Neuronal stem cell (in vitro differentiated cells): ENCODE measurements at regions not wholly inside any gene's neighbourhood (a gene's known extent, or its start where the extent isn't known, plus 50 kb on each side); places are given as distances from the start of the nearest gene placed in this dataset.

Source experiments
- DNase-seq: peaks from one replicate; pipeline ENCODE4 v3.0.0-alpha.2; 2013; ENCODE audit warnings: low spot score
- H2AFZ ChIP-seq: one replicate; pipeline ENCODE4 v1.6.1; 2013; ENCODE audit warnings: mild to moderate bottlenecking, low read length, inconsistent platforms
- H2AK5ac ChIP-seq: 2 replicates; pipeline ENCODE4 v1.6.1; 2013; ENCODE audit warnings: low read depth, mild to moderate bottlenecking, inconsistent platforms, low read length, moderate library complexity, mixed read lengths
- H2BK120ac ChIP-seq: 2 replicates; pipeline ENCODE4 v1.6.1; 2013; ENCODE audit warnings: low read depth, mild to moderate bottlenecking, inconsistent platforms, low read length, moderate library complexity, mixed read lengths
- H2BK12ac ChIP-seq: one replicate; pipeline ENCODE4 v1.6.1; 2013; ENCODE audit warnings: low read length, inconsistent platforms
- H2BK15ac ChIP-seq: 2 replicates; pipeline ENCODE4 v1.6.1; 2013; ENCODE audit warnings: mild to moderate bottlenecking, low read length, inconsistent platforms, mixed read lengths
- H2BK5ac ChIP-seq: one replicate; pipeline ENCODE4 v1.6.1; 2013; ENCODE audit warnings: inconsistent platforms, mild to moderate bottlenecking, low read length, moderate library complexity
- H3K14ac ChIP-seq: one replicate; pipeline ENCODE4 v1.6.1; 2013; ENCODE audit warnings: low read length, inconsistent platforms
- H3K18ac ChIP-seq: 2 replicates; pipeline ENCODE4 v1.6.1; 2013; ENCODE audit warnings: low read length, inconsistent platforms
- H3K23ac ChIP-seq: 2 replicates; pipeline ENCODE4 v1.6.1; 2013; ENCODE audit warnings: low read depth, mild to moderate bottlenecking, mixed read lengths, low read length, inconsistent platforms; ENCODE audit not compliant: poor library complexity
- H3K27ac ChIP-seq: replicated peaks from 3 replicates; pipeline ENCODE4 v1.5.1; 2013; ENCODE audit warnings: low read length, inconsistent platforms
- H3K27me3 ChIP-seq, 3 experiments: 2 replicates each; pipeline ENCODE4 v1.6.1; 2013; ENCODE audit warnings: low read length in 3 of 3, mild to moderate bottlenecking in 2 of 3, inconsistent platforms in 1 of 3, low read depth in 1 of 3, mixed read lengths in 1 of 3, moderate library complexity in 1 of 3; ENCODE audit not compliant: control insufficient read depth in 3 of 3, insufficient read depth in 3 of 3
- H3K36me3 ChIP-seq, 2 donors: replicated peaks in 1 of 2; 2 replicates each; pipeline ENCODE4 v1.6.1; 2013; ENCODE audit warnings: low read length in 2 of 2; ENCODE audit not compliant: control insufficient read depth in 2 of 2, insufficient read depth in 2 of 2
- H3K4ac ChIP-seq: 2 replicates; pipeline ENCODE4 v1.6.1; 2013; ENCODE audit warnings: inconsistent platforms, mild to moderate bottlenecking, low read length, moderate library complexity
- H3K4me1 ChIP-seq, 2 donors: 1 replicate in 1 of 2; 2 replicates in 1 of 2; pipeline ENCODE4 v1.6.1; 2013; ENCODE audit warnings: low read length in 2 of 2, low read depth in 1 of 2; ENCODE audit not compliant: control insufficient read depth in 2 of 2, insufficient read depth in 1 of 2
- H3K4me2 ChIP-seq: one replicate; pipeline ENCODE4 v1.6.1; 2013; ENCODE audit warnings: mild to moderate bottlenecking, low read length, inconsistent platforms; ENCODE audit not compliant: insufficient read depth, poor library complexity, severe bottlenecking
- H3K4me3 ChIP-seq, 2 donors: 2 replicates each; pipeline ENCODE4 v1.5.1; 2013; ENCODE audit warnings: low read length in 2 of 2, mild to moderate bottlenecking in 2 of 2, inconsistent platforms in 1 of 2, moderate library complexity in 1 of 2
- H3K79me1 ChIP-seq: one replicate; pipeline ENCODE4 v1.6.1; 2013; ENCODE audit warnings: low read depth, mild to moderate bottlenecking, inconsistent platforms, low read length, moderate library complexity
- H3K9ac ChIP-seq: one replicate; pipeline ENCODE4 v1.6.1; 2013; ENCODE audit warnings: mild to moderate bottlenecking, low read depth, low read length, inconsistent platforms; ENCODE audit not compliant: poor library complexity
- H3K9me3 ChIP-seq, 2 donors: replicated peaks in 1 of 2; 2 replicates each; pipeline versions ENCODE3 to v1.6.1; 2013; ENCODE audit warnings: low read length in 2 of 2, mild to moderate bottlenecking in 2 of 2, inconsistent platforms in 1 of 2, low read depth in 1 of 2, mixed read lengths in 1 of 2, moderate library complexity in 1 of 2; ENCODE audit not compliant: control insufficient read depth in 2 of 2, insufficient read depth in 1 of 2
- H4K8ac ChIP-seq: one replicate; pipeline ENCODE4 v1.6.1; 2013; ENCODE audit warnings: low read depth, mild to moderate bottlenecking, inconsistent platforms, low read length, moderate library complexity
- H4K91ac ChIP-seq: one replicate; pipeline ENCODE4 v1.6.1; 2013; ENCODE audit warnings: low read length, low read depth, mild to moderate bottlenecking, inconsistent platforms; ENCODE audit not compliant: poor library complexity
- WGBS, 2 donors: extraction: QIAGEN DNeasy Blood & Tissue Kit; methylation state at CpG; one replicate each; pipeline ENCODE4 v1.1.7; 2013; ENCODE audit warnings: missing lambda C conversion rate in 2 of 2, mixed read lengths in 1 of 2; ENCODE audit not compliant: insufficient read length in 2 of 2, insufficient replicate concordance in 1 of 2; ENCODE audit errors: extremely low coverage in 2 of 2; 5-methylcytosine and 5-hydroxymethylcytosine counted together

DNA sequence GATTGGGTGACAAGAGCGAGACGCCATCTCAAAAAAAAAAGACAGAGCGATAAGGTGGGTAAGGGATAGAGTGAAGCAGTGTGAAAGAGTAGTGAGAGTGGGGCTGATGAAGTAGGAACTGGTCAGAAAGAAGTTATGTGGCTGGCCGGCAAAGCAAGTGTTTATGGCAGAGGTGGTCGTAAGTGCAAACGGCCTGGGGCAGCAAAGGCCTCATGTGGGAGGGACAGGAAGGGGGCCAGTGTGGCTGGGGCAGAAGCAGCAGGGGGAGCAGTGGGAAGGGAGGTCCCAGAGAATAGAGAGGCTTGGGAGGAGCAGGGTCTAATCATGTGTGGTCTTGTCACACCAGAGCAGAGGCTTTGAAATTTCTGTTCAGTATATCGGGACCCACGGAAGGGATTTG, 186.2 kb downstream of the HS3ST3B1 start:
- DNase-seq: no peak

GRCh38 chr17:14482715-14483114, 181.8 kb downstream of the HS3ST3B1 start:
- peaks cover 0 to 1% of the 10 kb centered on the region in 2 donors for H3K9me3 ChIP-seq
- H3K9ac ChIP-seq: no peak overlapping the region
- no peak overlapping the region for H2BK5ac ChIP-seq
- DNase-seq: no peak
- no peak overlapping the region for H2BK12ac ChIP-seq
- no peak overlapping the region for H4K91ac ChIP-seq
- H3K18ac ChIP-seq: no peak overlapping the region
- H3K36me3 ChIP-seq: no peaks in the 10 kb centered on the region
- no peak overlapping the region for H4K8ac ChIP-seq
- H2BK15ac ChIP-seq: no peak overlapping the region
- no peak overlapping the region for H3K4me2 ChIP-seq
- H2BK120ac ChIP-seq: no peak overlapping the region
- H3K14ac ChIP-seq: no peak overlapping the region
- H3K79me1 ChIP-seq: no peaks in the 10 kb centered on the region
- H2AFZ ChIP-seq: no peak overlapping the region
- H3K23ac ChIP-seq: no peak overlapping the region
- H2AK5ac ChIP-seq: no peak overlapping the region
- no peak overlapping the region for H3K27ac ChIP-seq
- H3K4me1 ChIP-seq: peaks cover 0 to 5% of the 10 kb centered on the region in 2 donors
- H3K4ac ChIP-seq: no peak overlapping the region
- no peaks in the 10 kb centered on the region for H3K27me3 ChIP-seq
- WGBS, 2 donors: no CpG with 5 or more reads among the region's 1 CpG
- no peak overlapping the region for H3K4me3 ChIP-seq

More for the DNA sequence above, 186.2 kb downstream of the HS3ST3B1 start:
- no peak overlapping the region for H2BK120ac ChIP-seq
- whole genome bisulfite sequencing, 2 donors: no CpG with 5 or more reads among the region's 8 CpGs
- H2AFZ ChIP-seq: no peak overlapping the region
- H3K18ac ChIP-seq: no peak overlapping the region
- no peaks in the 10 kb centered on the region for H3K79me1 ChIP-seq
- no peak overlapping the region for H4K8ac ChIP-seq
- H2BK12ac ChIP-seq: no peak overlapping the region
- no peak overlapping the region for H2BK5ac ChIP-seq
- no peaks in the 10 kb centered on the region for H3K36me3 ChIP-seq
- no peaks in the 10 kb centered on the region for H3K27me3 ChIP-seq
- H3K9me3 ChIP-seq: peaks cover 0 to 1% of the 10 kb centered on the region in 2 donors
- H4K91ac ChIP-seq: no peak overlapping the region
- no peak overlapping the region for H2AK5ac ChIP-seq
- H3K14ac ChIP-seq: no peak overlapping the region
- H3K9ac ChIP-seq: no peak overlapping the region
- no peak overlapping the region for H3K4me2 ChIP-seq
- H2BK15ac ChIP-seq: no peak overlapping the region
- no peaks in the 10 kb centered on the region for H3K4me1 ChIP-seq
- no peak overlapping the region for H3K27ac ChIP-seq
- no peak overlapping the region for H3K4me3 ChIP-seq
- no peak overlapping the region for H3K4ac ChIP-seq
- no peak overlapping the region for H3K23ac ChIP-seq

- H3K79me1 ChIP-seq: no peaks in the 10 kb centered on the region
- no peak overlapping the region for H4K91ac ChIP-seq
- no peak overlapping the region for H2BK5ac ChIP-seq
- no peak overlapping the region for H3K27ac ChIP-seq
- H3K4ac ChIP-seq: no peak overlapping the region
- H3K9me3 ChIP-seq: peaks cover 0 to 1% of the 10 kb centered on the region in 2 donors
- no peak for DNase-seq
- H3K18ac ChIP-seq: no peak overlapping the region
- H2AK5ac ChIP-seq: no peak overlapping the region
- no peaks in the 10 kb centered on the region for H3K27me3 ChIP-seq
- no peak overlapping the region for H3K9ac ChIP-seq
- H3K14ac ChIP-seq: no peak overlapping the region
- no peak overlapping the region for H2BK120ac ChIP-seq
- H2BK12ac ChIP-seq: no peak overlapping the region
- no peak overlapping the region for H2BK15ac ChIP-seq
- H3K4me1 ChIP-seq: peaks cover 0 to 5% of the 10 kb centered on the region in 2 donors
- H3K23ac ChIP-seq: no peak overlapping the region
- WGBS, 2 donors: no CpG with 5 or more reads among the region's 1 CpG
- H2AFZ ChIP-seq: no peak overlapping the region
- H3K36me3 ChIP-seq: no peaks in the 10 kb centered on the region
- H4K8ac ChIP-seq: no peak overlapping the region
- H3K4me3 ChIP-seq: no peak overlapping the region
- H3K4me2 ChIP-seq: no peak overlapping the region
Observed at GRCh38 chr17:14481664-14482063, 180.8 kb downstream of the HS3ST3B1 start.

DNA sequence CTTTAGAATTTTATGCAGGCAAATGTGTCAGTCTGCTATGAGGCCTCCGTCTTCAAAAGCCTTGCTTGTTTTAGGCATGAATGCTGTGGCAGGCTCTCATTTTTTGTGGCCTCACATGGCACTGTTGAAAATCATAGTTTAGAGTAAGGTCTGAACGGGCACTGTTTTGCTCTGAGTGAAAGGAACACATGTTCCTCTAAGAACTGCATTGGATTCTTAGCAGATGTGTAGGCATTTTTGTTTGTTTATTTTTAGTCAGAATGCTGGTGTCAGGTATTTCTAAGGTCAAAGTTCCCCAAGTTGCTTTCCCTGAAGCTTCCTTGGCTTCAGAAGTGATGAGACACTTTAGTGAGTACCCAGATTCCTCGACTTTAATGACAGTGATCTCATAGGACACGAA, 173.7 kb downstream of the HS3ST3B1 start:
- Histone ChIP-seq H4K8ac (no peak overlapping the region), H3K79me1 (no peaks in the 10 kb centered on the region)

More for the DNA sequence above, 173.7 kb downstream of the HS3ST3B1 start:
- Histone ChIP-seq H3K27me3 (no peaks in the 10 kb centered on the region), H2AK5ac (no peak overlapping the region), H3K27ac (no peak overlapping the region), H3K14ac (no peak overlapping the region), H2BK15ac (no peak overlapping the region), H2AFZ (no peak overlapping the region), H3K9ac (no peak overlapping the region), H3K4ac (no peak overlapping the region), H2BK5ac (no peak overlapping the region), H3K23ac (no peak overlapping the region), H3K4me3 (no peak overlapping the region), H3K36me3 (no peaks in the 10 kb centered on the region), H2BK12ac (no peak overlapping the region), H3K18ac (no peak overlapping the region), H3K4me2 (no peak overlapping the region), H2BK120ac (no peak overlapping the region), H3K4me1 (peaks cover 3 to 16% of the 10 kb centered on the region in 2 donors), H3K9me3 (peaks cover 2 to 7% of the 10 kb centered on the region in 2 donors), H4K91ac (no peak overlapping the region)
- no peak for DNase-seq
- no CpG with 5 or more reads among the region's 4 CpGs for whole genome bisulfite sequencing, 2 donors
